ENCODE measurements at regions not wholly inside any gene's neighbourhood (a gene's known extent, or its start where the extent isn't known, plus 50 kb on each side); places are given as distances from the start of the nearest gene placed in this dataset.
"Not testable (repeated sequence)": the region's sequence is repeated elsewhere in the genome, so short reads cannot be mapped to it uniquely, and the experiment has no call there.

DNA sequence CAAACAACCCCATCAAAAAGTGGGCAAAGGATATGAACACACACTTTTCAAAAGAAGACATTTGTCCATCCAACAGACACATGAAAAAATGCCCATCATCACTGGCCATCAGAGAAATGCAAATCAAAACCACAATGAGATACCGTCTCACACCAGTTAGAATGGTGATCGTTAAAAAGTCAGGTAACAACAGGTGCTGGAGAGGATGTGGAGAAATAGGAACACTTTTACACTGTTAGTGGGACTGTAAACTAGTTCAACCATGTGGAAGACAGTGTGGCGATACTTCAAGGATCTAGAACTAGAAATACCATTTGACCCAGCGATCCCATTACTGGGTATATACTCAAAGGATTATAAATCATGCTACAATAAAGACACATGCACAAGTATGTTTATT lies 288.7 kb downstream of the CXCL12 start:
- H3K27ac Mint-ChIP-seq; H3K9me3 Mint-ChIP-seq (ENCODE audit: low read depth); H3K27me3 Mint-ChIP-seq; POLR2A ChIA-PET; H3K4me1 Mint-ChIP-seq; H3K4me3 Mint-ChIP-seq; DNase-seq; intact Hi-C loops (cut with DNase I, micrococcal nuclease); H3K36me3 Mint-ChIP-seq (ENCODE audit: low read depth); CTCF ChIA-PET; ATAC-seq: not testable (repeated sequence)

DNA sequence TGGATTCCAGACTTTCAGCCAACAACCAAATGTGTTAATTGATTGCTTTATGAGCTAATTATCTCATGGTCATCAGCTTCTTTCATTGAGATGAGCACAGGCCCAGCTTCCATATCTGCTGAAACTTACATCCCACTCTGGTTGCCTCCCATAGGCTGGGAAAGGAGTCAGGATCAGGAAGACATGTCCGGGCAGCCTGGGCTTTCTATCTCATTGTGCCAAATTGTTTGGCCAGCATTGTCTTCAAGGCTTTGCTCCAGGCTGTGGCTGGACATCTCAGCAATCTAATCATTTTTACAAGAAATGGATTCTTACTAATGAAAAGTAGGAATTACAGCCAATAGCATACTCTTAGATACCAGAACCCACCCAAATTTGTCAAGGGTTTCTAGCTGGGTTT lies 295.2 kb downstream of the CXCL12 start:
- peaks cover 13% of the 10 kb centered on the region for H3K27me3 Mint-ChIP-seq
- ChIA-PET POLR2A (interaction anchor here (0.6 kb wide), 1 partner anchor 529 kb away, joined by 3 read pairs; no protein-coding TSS in a partner anchor), CTCF (no interaction called here)
- no peaks in the 10 kb centered on the region for H3K4me1 Mint-ChIP-seq
- H3K27ac Mint-ChIP-seq, result no peak overlapping the region
- peaks cover 8% of the 10 kb centered on the region for H3K9me3 Mint-ChIP-seq (ENCODE audit: low read depth)
- no peak overlapping the region for H3K4me3 Mint-ChIP-seq
- H3K36me3 Mint-ChIP-seq (ENCODE audit: low read depth), result no peaks in the 10 kb centered on the region
- intact Hi-C loops (cut with DNase I, micrococcal nuclease), result no loop called here
- ATAC-seq (no peak), DNase-seq (no peak)

DNA sequence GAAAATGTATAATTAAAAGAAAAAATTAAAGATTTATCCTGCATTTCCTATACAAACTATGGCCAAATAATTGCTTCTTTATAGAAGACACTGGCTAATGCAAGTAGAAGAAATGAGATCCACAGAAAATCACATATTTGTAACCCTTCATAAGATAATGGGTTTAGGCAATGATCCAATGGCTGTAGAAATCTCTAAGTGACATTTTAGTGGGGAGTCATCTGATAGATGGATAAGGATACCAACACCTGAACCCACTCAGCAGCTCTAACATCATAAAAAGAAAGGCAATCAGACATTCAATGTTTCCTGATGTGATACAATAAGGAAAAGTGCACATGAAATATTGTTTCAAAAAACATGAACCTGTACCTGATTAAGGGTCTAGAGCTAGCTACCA lies 297.5 kb downstream of the CXCL12 start:
- H3K9me3 Mint-ChIP-seq (ENCODE audit: low read depth), result peaks cover 8% of the 10 kb centered on the region
- no peak overlapping the region for H3K4me3 Mint-ChIP-seq
- H3K4me1 Mint-ChIP-seq, result no peaks in the 10 kb centered on the region
- no peaks in the 10 kb centered on the region for H3K36me3 Mint-ChIP-seq (ENCODE audit: low read depth)
- intact Hi-C loops (cut with DNase I, micrococcal nuclease), result no loop called here
- POLR2A ChIA-PET, result no interaction called here
- no peak for ATAC-seq
- H3K27me3 Mint-ChIP-seq, result peaks cover 10% of the 10 kb centered on the region
- H3K27ac Mint-ChIP-seq, result no peak overlapping the region
- no peak for DNase-seq
- CTCF ChIA-PET, result interaction anchor here (0.6 kb wide), 1 partner anchor 74 kb away, joined by 3 read pairs; no protein-coding TSS in a partner anchor

DNA sequence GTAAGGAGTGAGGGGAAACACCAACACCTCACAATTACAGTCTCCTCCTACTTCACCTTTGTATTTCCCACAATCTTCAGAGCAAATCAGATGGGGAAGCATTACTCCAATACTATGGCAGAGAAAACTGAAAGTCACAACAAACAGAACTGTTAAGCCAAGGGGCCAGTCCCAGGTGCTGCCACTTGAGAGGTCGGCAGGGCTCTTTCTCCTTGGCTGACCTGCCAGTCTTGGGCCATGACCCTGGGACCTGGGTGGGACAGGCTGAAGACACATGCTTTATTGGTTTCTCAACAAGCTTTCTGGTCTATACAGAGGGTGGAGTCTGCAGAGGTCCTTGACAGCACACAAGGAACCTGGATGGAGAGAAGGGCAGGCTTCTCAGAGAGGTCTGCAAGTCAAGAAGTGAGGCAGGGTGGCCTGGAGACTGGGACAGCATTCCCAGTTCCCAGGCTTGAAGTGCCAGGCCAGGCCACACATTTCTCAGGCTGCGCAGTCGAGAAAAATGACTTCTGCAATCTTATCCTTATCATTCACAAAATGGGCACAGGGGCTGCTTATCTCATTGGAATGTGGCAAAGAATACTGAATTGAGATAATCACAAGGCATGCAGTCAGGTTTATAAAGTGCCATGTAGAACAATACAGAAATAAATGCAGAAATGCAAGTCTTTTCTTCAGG lies 301.0 kb downstream of the CXCL12 start:
- intact Hi-C loops (cut with DNase I, micrococcal nuclease), result no loop called here
- Mint-ChIP-seq H3K4me3 (no peak overlapping the region), H3K27me3 (peaks cover 13% of the 10 kb centered on the region), H3K4me1 (no peaks in the 10 kb centered on the region), H3K36me3 (ENCODE audit: low read depth) (no peaks in the 10 kb centered on the region), H3K27ac (no peak overlapping the region), H3K9me3 (ENCODE audit: low read depth) (peaks cover 1% of the 10 kb centered on the region)
- ATAC-seq (no peak), DNase-seq (no peak)
- CTCF ChIA-PET, result interaction anchor here (0.6 kb wide), 1 partner anchor 400 kb away, joined by 3 read pairs; no protein-coding TSS in a partner anchor
- POLR2A ChIA-PET, result no interaction called here

DNA sequence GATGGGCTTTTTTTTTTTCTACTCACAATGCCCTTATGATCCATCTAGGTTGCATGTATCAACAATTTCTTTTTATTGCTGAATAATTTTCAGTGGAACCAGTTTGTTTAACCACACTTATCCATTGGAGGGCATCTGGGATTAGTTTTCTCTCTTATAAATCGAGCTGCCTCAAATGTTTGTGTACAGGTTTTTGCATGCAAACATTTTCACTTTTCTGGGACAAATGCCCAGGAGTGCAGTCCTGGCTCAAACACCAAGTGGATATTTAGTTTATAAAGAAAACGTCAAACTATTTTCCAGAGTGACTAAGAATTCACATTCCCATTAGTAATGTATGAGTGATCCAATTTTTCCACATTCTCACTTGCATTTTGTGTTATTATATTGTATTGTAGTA lies 313.4 kb downstream of the CXCL12 start:
- CTCF ChIA-PET, result no interaction called here
- Mint-ChIP-seq H3K36me3 (ENCODE audit: low read depth) (no peaks in the 10 kb centered on the region), H3K4me1 (no peaks in the 10 kb centered on the region), H3K27ac (no peak overlapping the region), H3K9me3 (ENCODE audit: low read depth) (no peaks in the 10 kb centered on the region), H3K4me3 (no peak overlapping the region), H3K27me3 (peaks cover 2% of the 10 kb centered on the region)
- ATAC-seq (no peak), DNase-seq (no peak)
- intact Hi-C loops (cut with DNase I, micrococcal nuclease), result no loop called here
- POLR2A ChIA-PET, result no interaction called here

DNA sequence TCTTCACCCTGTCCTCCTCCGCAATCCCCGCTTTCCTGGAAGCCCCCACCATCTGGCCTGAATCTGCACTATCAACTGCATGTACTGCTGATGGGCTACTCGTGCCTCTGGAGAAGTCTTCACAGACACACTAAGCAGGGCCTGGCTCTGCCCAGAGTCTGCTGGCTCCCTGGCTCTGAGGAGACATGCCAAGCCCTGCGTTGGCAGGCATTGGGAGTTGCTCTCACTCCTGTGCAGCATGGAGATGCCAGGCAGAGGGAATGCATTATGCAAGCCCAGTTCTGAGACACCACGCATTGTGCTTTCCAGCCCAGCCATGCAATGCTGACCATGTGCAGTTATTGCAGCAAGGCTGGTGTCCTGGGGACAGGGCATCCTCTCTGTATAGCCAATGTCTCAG lies 314.6 kb downstream of the CXCL12 start:
- ChIA-PET POLR2A (no interaction called here), CTCF (no interaction called here)
- no peak for DNase-seq
- intact Hi-C loops (cut with DNase I, micrococcal nuclease), result no loop called here
- Mint-ChIP-seq H3K27me3 (no peaks in the 10 kb centered on the region), H3K9me3 (ENCODE audit: low read depth) (no peaks in the 10 kb centered on the region), H3K27ac (no peak overlapping the region), H3K4me1 (no peaks in the 10 kb centered on the region), H3K4me3 (no peak overlapping the region), H3K36me3 (ENCODE audit: low read depth) (no peaks in the 10 kb centered on the region)
- no peak for ATAC-seq

DNA sequence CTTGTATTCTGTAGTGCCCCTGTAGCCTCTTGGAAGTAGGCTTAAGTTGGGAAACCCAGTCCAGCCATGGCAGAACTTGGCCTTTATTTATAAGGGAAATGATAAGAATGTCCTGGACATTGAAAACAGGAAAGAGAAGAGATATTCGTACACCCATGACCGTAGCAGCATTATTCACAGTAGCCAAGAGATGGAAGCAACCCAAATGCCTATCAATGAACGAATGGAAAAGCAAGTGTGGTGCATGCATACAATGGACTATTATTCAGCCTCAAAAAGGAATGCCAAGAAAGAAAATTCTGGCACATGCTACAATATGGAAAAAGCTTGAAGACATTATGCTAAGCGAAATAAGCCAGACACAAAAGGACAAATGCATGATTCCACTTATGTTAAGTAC lies 315.3 kb downstream of the CXCL12 start:
- H3K27me3 Mint-ChIP-seq, result no peaks in the 10 kb centered on the region
- intact Hi-C loops (cut with DNase I, micrococcal nuclease), result no loop called here
- DNase-seq (no peak), ATAC-seq (no peak)
- H3K4me3 Mint-ChIP-seq, result no peak overlapping the region
- ChIA-PET CTCF (no interaction called here), POLR2A (no interaction called here)
- no peaks in the 10 kb centered on the region for H3K9me3 Mint-ChIP-seq (ENCODE audit: low read depth)
- H3K36me3 Mint-ChIP-seq (ENCODE audit: low read depth), result no peaks in the 10 kb centered on the region
- H3K27ac Mint-ChIP-seq, result no peak overlapping the region
- no peaks in the 10 kb centered on the region for H3K4me1 Mint-ChIP-seq

DNA sequence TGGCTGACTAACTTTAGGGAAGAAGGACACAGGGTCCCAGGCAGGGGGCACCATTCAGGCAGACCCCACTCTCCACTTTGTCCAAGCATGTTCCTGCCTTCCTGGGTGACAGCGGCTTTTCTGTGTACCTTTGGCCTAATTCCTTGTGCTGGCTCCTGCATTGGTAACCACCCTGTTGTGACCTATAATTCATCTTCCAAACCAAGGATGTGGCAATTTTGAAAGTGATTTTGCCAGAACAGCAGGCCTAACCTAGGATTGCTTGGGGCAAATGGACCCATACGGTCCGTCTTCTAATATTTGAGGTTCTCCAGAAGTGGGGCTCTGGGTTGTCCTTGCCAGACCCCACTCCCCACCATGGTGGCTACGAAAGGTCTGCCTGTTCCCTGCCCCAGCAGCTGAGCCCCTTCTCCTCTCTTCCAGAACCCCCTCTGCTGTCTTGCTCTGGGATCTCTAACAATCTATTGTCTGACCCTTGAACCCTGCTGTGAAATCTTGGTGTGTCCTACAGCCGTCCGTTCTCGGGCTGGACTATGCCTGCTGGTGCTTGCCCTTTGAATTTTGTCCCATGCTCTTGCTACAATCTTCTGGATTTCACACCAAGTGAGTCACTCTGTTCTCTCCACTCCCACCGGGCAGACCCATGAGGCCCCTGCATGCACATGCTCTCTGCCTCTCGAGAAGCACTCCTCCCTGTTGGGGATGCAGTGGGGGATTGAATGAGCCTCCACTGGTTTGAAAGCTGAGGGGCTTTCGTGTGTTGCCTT lies 316.0 kb downstream of the CXCL12 start:
- no peak overlapping the region for H3K27ac Mint-ChIP-seq
- intact Hi-C loops (cut with DNase I, micrococcal nuclease), result no loop called here

DNA sequence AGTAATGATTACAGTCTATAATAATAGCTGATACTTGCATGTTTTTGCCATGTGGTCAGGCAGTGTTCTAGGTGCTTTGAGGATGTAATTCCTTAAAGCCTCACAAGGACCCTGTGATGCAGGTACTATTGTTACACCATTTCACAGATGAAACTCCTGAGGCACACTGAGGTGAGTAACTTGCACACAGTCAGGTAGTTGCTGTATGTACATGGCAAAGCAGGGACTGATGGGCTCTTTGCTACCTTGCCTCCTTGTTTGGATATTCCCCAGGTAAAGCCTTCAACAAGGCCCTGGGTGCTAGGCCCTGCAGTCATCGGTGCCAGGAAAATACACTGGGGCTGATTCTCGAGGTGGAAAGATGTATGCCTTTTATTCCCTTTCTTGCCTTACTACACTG lies 317.5 kb downstream of the CXCL12 start:
- no peaks in the 10 kb centered on the region for H3K9me3 Mint-ChIP-seq (ENCODE audit: low read depth)
- ATAC-seq (no peak), DNase-seq (no peak)
- no peak overlapping the region for H3K27ac Mint-ChIP-seq
- no peaks in the 10 kb centered on the region for H3K36me3 Mint-ChIP-seq (ENCODE audit: low read depth)
- H3K4me1 Mint-ChIP-seq, result no peaks in the 10 kb centered on the region
- intact Hi-C loops (cut with DNase I, micrococcal nuclease), result no loop called here
- no peaks in the 10 kb centered on the region for H3K27me3 Mint-ChIP-seq
- ChIA-PET CTCF (no interaction called here), POLR2A (no interaction called here)
- no peak overlapping the region for H3K4me3 Mint-ChIP-seq

More for the DNA sequence above, 316.0 kb downstream of the CXCL12 start:
- CTCF ChIA-PET, result no interaction called here
- no peaks in the 10 kb centered on the region for H3K36me3 Mint-ChIP-seq (ENCODE audit: low read depth)
- H3K4me3 Mint-ChIP-seq, result no peak overlapping the region
- no peak for DNase-seq
- no peaks in the 10 kb centered on the region for H3K4me1 Mint-ChIP-seq
- POLR2A ChIA-PET, result no interaction called here
- H3K27me3 Mint-ChIP-seq, result no peaks in the 10 kb centered on the region
- H3K9me3 Mint-ChIP-seq (ENCODE audit: low read depth), result no peaks in the 10 kb centered on the region
- ATAC-seq, result no peak

DNA sequence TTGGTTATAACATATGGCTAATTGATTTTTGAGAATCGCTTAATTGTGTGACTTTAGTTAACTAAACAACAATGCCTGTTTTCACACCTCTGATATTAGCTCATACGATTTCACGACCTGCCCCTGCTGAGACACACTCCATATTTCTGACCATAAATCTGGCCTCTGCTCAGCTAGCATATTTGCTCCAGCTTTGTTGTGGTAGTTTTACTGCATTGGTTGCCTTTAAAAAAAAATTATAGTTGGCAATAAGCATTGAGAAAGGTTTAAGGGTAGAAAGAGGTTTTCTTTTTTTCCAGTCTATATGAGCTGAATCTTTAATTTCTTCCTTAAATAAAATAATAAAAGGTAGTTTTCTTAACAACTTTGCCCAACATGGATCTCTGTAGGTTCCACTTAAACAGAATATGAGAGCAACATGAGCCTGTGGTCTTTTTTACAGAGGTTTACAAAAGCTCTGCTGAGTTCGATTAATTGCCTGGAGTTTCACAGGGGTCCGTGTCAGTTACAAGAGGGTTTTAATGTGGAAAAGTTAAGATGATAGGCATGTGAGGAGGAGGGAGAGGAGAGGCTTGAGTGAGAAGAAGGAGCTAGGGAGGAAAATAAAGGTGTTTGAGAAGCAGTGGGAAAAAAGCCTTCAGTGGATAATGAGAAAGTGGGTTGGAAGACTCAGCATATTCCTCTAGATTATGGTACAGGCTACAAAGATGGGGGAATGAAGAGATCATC lies 318.2 kb downstream of the CXCL12 start:
- H3K27ac Mint-ChIP-seq, result no peak overlapping the region
- ChIA-PET CTCF (no interaction called here), POLR2A (no interaction called here)
- no peaks in the 10 kb centered on the region for H3K9me3 Mint-ChIP-seq (ENCODE audit: low read depth)
- H3K27me3 Mint-ChIP-seq, result peaks cover 3% of the 10 kb centered on the region
- intact Hi-C loops (cut with DNase I, micrococcal nuclease), result no loop called here
- H3K4me3 Mint-ChIP-seq, result no peak overlapping the region
- no peaks in the 10 kb centered on the region for H3K4me1 Mint-ChIP-seq
- H3K36me3 Mint-ChIP-seq (ENCODE audit: low read depth), result no peaks in the 10 kb centered on the region
- DNase-seq (no peak), ATAC-seq (no peak)

DNA sequence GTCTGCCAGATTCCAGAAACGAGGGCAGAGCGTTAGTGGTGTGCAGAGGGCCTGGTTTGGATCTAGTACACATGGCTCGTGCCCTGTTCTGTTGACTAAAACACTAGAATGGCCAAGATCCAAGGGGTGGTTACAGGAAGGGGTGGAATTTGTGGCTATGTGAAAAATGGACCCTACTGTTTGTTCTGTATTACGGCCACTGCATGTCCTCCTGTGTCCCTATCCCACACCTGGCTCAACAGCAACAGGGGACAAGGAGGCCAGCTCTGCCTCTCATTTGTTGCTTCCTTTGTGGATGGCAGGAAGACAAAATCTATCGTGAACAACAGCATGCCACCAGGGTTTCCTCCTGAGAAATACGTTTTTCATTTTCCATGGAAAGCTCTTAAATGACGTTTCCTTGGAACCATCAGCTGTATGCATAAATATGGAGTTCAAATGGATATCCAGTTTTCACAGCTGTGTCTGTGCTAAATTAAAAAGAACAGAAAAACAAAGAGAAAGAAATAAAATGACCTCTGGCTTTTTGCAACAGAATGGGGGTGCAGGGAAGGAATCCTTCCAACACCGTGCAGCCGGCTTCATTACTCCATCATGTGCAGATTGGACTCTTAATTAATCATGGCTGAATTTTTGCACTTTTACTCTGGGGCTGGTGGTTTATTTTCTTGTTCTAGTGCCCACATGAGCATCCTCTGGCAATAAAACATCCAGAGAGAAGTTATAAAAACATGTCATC lies 318.9 kb downstream of the CXCL12 start:
- Mint-ChIP-seq H3K4me1 (no peaks in the 10 kb centered on the region), H3K9me3 (ENCODE audit: low read depth) (no peaks in the 10 kb centered on the region), H3K27me3 (peaks cover 3% of the 10 kb centered on the region), H3K4me3 (no peak overlapping the region), H3K27ac (no peak overlapping the region), H3K36me3 (ENCODE audit: low read depth) (no peaks in the 10 kb centered on the region)
- DNase-seq (no peak), ATAC-seq (no peak)
- intact Hi-C loops (cut with DNase I, micrococcal nuclease), result no loop called here
- ChIA-PET POLR2A (no interaction called here), CTCF (no interaction called here)

All from activated CD4-positive, alpha-beta T cell treated with anti-CD3 and anti-CD28 coated beads for 36 hours (primary cell).